ENCODE measurements at regions not wholly inside any gene's neighbourhood (a gene's known extent, or its start where the extent isn't known, plus 50 kb on each side); places are given as distances from the start of the nearest gene placed in this dataset.
"Not testable (repeated sequence)": the region's sequence is repeated elsewhere in the genome, so short reads cannot be mapped to it uniquely, and the experiment has no call there.

- no peaks in the 10 kb centered on the region for H4K20me1 ChIP-seq (ENCODE audit: insufficient read depth, low read length)
- Mint-ChIP-seq H3K27ac (no peak overlapping the region), H3K4me3 (no peak overlapping the region), H3K36me3 (no peaks in the 10 kb centered on the region), H3K27me3 (ENCODE audit: low read depth in 3 of 3) (peaks cover 0 to 7% (median 2%) of the 10 kb centered on the region in 3 donors), H3K9me3 (peaks cover 0 to 5% (median under 1%) of the 10 kb centered on the region in 7 donors), H3K4me1 (no peaks in the 10 kb centered on the region)
- intact Hi-C loops (cut with micrococcal nuclease) = no loop called here
- H3K27me3 ChIP-seq (ENCODE audit: control insufficient read depth in 2 of 2, insufficient read depth in 2 of 2, low read length in 2 of 2) = no peaks in the 10 kb centered on the region
- no peak overlapping the region for H3K9ac ChIP-seq (ENCODE audit: insufficient read depth, low read length, poor library complexity, severe bottlenecking)
- H3K4me3 ChIP-seq (replicated peaks in 1 of 3; ENCODE audit: low read depth in 2 of 3, low read length in 3 of 3) = no peak overlapping the region
- no peaks in the 10 kb centered on the region for H3K9me3 ChIP-seq (replicated peaks in 1 of 2; ENCODE audit: control insufficient read depth in 1 of 2, insufficient read depth in 1 of 2, low read length in 2 of 2)
- H3K27ac ChIP-seq (ENCODE audit: low read depth in 1 of 2, low read length in 2 of 2) = no peak overlapping the region
- no peaks in the 10 kb centered on the region for H3K36me3 ChIP-seq (replicated peaks in 1 of 2; ENCODE audit: control insufficient read depth in 1 of 2, insufficient read depth in 2 of 2, low read length in 2 of 2)
- H3K4me1 ChIP-seq (ENCODE audit: control insufficient read depth in 1 of 2, insufficient read depth in 2 of 2, low read length in 2 of 2) = no peaks in the 10 kb centered on the region
- no peak for DNase-seq
- H3K4me2 ChIP-seq (replicated peaks; ENCODE audit: extremely low read depth, low read length, poor library complexity, severe bottlenecking) = no peak overlapping the region
- no peaks in the 10 kb centered on the region for H3K79me2 ChIP-seq (ENCODE audit: insufficient read depth, low read length)
- no peak overlapping the region for H2AFZ ChIP-seq (ENCODE audit: insufficient read depth, low read depth, low read length, poor library complexity, severe bottlenecking)
- TF ChIP-seq, protein P1, sequence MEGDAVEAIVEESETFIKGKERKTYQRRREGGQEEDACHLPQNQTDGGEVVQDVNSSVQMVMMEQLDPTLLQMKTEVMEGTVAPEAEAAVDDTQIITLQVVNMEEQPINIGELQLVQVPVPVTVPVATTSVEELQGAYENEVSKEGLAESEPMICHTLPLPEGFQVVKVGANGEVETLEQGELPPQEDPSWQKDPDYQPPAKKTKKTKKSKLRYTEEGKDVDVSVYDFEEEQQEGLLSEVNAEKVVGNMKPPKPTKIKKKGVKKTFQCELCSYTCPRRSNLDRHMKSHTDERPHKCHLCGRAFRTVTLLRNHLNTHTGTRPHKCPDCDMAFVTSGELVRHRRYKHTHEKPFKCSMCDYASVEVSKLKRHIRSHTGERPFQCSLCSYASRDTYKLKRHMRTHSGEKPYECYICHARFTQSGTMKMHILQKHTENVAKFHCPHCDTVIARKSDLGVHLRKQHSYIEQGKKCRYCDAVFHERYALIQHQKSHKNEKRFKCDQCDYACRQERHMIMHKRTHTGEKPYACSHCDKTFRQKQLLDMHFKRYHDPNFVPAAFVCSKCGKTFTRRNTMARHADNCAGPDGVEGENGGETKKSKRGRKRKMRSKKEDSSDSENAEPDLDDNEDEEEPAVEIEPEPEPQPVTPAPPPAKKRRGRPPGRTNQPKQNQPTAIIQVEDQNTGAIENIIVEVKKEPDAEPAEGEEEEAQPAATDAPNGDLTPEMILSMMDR (IDR thresholded peaks at IDR 0.05) = no peak
Measured at GRCh38 chr3:78258798-78259197, 1218.9 kb downstream of the ROBO2 start.

DNA sequence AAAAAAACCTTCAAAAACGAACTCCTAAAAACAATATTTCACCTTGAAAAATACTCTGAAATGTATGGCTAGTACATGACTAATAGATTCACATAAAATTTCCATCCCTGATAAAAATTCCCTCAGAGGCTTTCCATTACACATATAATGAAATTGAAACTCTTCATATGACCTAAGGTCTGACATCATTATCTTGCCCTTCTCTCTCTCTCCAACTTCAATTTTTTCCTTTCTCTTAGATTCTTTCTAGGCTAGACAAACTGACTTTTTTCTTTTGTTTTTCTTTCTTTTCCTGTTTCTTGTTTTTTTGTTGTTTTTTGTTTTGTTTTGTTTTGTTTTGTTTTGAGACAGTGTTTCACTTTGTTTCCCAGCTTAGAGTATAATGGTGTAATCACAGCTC is 1220.5 kb downstream of the ROBO2 start:
- Mint-ChIP-seq H3K27ac (peak overlapping the region in 1 of 7 donors; percentile 26), H3K36me3 (no peaks in the 10 kb centered on the region), H3K27me3 (ENCODE audit: low read depth in 3 of 3) (peaks cover 0 to 7% (median 2%) of the 10 kb centered on the region in 3 donors), H3K4me1 (no peaks in the 10 kb centered on the region), H3K9me3 (peaks cover 0 to 5% (median 0%) of the 10 kb centered on the region in 7 donors), H3K4me3 (no peak overlapping the region)
- WGBS (ENCODE audit: insufficient coverage) = no CpG with 5 or more reads among the region's 1 CpG
- Histone ChIP-seq H3K79me2 (ENCODE audit: insufficient read depth, low read length) (no peaks in the 10 kb centered on the region), H3K36me3 (replicated peaks in 1 of 2; ENCODE audit: control insufficient read depth in 1 of 2, insufficient read depth in 2 of 2, low read length in 2 of 2) (no peaks in the 10 kb centered on the region), H4K20me1 (ENCODE audit: insufficient read depth, low read length) (no peaks in the 10 kb centered on the region), H3K4me3 (replicated peaks in 1 of 3; ENCODE audit: low read depth in 2 of 3, low read length in 3 of 3) (no peak overlapping the region), H3K4me2 (replicated peaks; ENCODE audit: extremely low read depth, low read length, poor library complexity, severe bottlenecking) (no peak overlapping the region), H3K27ac (ENCODE audit: low read depth in 1 of 2, low read length in 2 of 2) (no peak overlapping the region), H3K9ac (ENCODE audit: insufficient read depth, low read length, poor library complexity, severe bottlenecking) (no peak overlapping the region), H3K4me1 (ENCODE audit: control insufficient read depth in 1 of 2, insufficient read depth in 2 of 2, low read length in 2 of 2) (no peaks in the 10 kb centered on the region), H3K27me3 (ENCODE audit: control insufficient read depth in 2 of 2, insufficient read depth in 2 of 2, low read length in 2 of 2) (no peaks in the 10 kb centered on the region), H2AFZ (ENCODE audit: insufficient read depth, low read depth, low read length, poor library complexity, severe bottlenecking) (no peak overlapping the region), H3K9me3 (replicated peaks in 1 of 2; ENCODE audit: control insufficient read depth in 1 of 2, insufficient read depth in 1 of 2, low read length in 2 of 2) (no peaks in the 10 kb centered on the region)
- TF ChIP-seq, protein P1 (IDR thresholded peaks at IDR 0.05) = no peak
- no peak for DNase-seq
- intact Hi-C loops (cut with micrococcal nuclease) = no loop called here

GRCh38 chr3:78266550-78266949 is 1226.7 kb downstream of the ROBO2 start:
- H2AFZ ChIP-seq (ENCODE audit: insufficient read depth, low read depth, low read length, poor library complexity, severe bottlenecking); H3K4me1 Mint-ChIP-seq; H3K36me3 ChIP-seq (replicated peaks in 1 of 2; ENCODE audit: control insufficient read depth in 1 of 2, insufficient read depth in 2 of 2, low read length in 2 of 2); H3K4me3 ChIP-seq (replicated peaks in 1 of 3; ENCODE audit: low read depth in 2 of 3, low read length in 3 of 3); H3K27ac ChIP-seq (ENCODE audit: low read depth in 1 of 2, low read length in 2 of 2); H3K36me3 Mint-ChIP-seq; H3K27ac Mint-ChIP-seq; H3K4me2 ChIP-seq (replicated peaks; ENCODE audit: extremely low read depth, low read length, poor library complexity, severe bottlenecking); H3K27me3 Mint-ChIP-seq (ENCODE audit: low read depth in 3 of 3); H3K4me1 ChIP-seq (ENCODE audit: control insufficient read depth in 1 of 2, insufficient read depth in 2 of 2, low read length in 2 of 2); H3K9me3 ChIP-seq (replicated peaks in 1 of 2; ENCODE audit: control insufficient read depth in 1 of 2, insufficient read depth in 1 of 2, low read length in 2 of 2); H3K27me3 ChIP-seq (ENCODE audit: control insufficient read depth in 2 of 2, insufficient read depth in 2 of 2, low read length in 2 of 2); H3K79me2 ChIP-seq (ENCODE audit: insufficient read depth, low read length); H3K4me3 Mint-ChIP-seq; H3K9ac ChIP-seq (ENCODE audit: insufficient read depth, low read length, poor library complexity, severe bottlenecking); intact Hi-C loops (cut with micrococcal nuclease); DNase-seq; H4K20me1 ChIP-seq (ENCODE audit: insufficient read depth, low read length): not testable (repeated sequence)
- 40% methylated on average over 1 of the region's 3 CpGs for WGBS (ENCODE audit: insufficient coverage)
- H3K9me3 Mint-ChIP-seq = peaks cover 0 to 14% (median 5%) of the 10 kb centered on the region in 7 donors

Data from CD14-positive monocyte (primary cell).